NB4 (cell line): ENCODE measurements at regions not wholly inside any gene's neighbourhood (a gene's known extent, or its start where the extent isn't known, plus 50 kb on each side); places are given as distances from the start of the nearest gene placed in this dataset.

ENCODE experiments used
- MYC ChIP-seq: IDR thresholded peaks from 2 replicates; pipeline ENCODE4 v1.6.1; 2011; ENCODE audit warnings: low read depth, low read length
- POLR2A ChIP-seq: IDR thresholded peaks from 2 replicates; pipeline ENCODE4 v1.6.1; 2011; ENCODE audit warnings: mild to moderate bottlenecking; ENCODE audit not compliant: insufficient read length; ENCODE audit errors: extremely low read depth
- TF ChIP-seq, protein P1 (sequence below): IDR thresholded peaks from 2 replicates; pipeline ENCODE4 v1.6.1; 2011; ENCODE audit warnings: low read depth, low read length
- TF ChIP-seq, protein P2 (sequence below): IDR thresholded peaks from one replicate; pipeline ENCODE4 v1.5.1; 2012; ENCODE audit warnings: low read depth, low read length

GRCh38 chr2:83967854-83968253 is 491.2 kb downstream of the SUCLG1 start:
- no peak for TF ChIP-seq MYC
- TF ChIP-seq POLR2A = no peak
- TF ChIP-seq, protein P1, sequence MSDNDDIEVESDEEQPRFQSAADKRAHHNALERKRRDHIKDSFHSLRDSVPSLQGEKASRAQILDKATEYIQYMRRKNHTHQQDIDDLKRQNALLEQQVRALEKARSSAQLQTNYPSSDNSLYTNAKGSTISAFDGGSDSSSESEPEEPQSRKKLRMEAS = no peak
- TF ChIP-seq, protein P2, sequence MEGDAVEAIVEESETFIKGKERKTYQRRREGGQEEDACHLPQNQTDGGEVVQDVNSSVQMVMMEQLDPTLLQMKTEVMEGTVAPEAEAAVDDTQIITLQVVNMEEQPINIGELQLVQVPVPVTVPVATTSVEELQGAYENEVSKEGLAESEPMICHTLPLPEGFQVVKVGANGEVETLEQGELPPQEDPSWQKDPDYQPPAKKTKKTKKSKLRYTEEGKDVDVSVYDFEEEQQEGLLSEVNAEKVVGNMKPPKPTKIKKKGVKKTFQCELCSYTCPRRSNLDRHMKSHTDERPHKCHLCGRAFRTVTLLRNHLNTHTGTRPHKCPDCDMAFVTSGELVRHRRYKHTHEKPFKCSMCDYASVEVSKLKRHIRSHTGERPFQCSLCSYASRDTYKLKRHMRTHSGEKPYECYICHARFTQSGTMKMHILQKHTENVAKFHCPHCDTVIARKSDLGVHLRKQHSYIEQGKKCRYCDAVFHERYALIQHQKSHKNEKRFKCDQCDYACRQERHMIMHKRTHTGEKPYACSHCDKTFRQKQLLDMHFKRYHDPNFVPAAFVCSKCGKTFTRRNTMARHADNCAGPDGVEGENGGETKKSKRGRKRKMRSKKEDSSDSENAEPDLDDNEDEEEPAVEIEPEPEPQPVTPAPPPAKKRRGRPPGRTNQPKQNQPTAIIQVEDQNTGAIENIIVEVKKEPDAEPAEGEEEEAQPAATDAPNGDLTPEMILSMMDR = no peak
